Activated T-helper 2 cell treated with anti-CD3 and anti-CD28 coated beads, Interferon-gamma antibody, Interleukin-2, Interleukin-4, amounts not matched to agents 10 μg/mL and 5 μg/mL and 100 μg/mL, durations not matched to agents 14 hours and 24 hours and 36 hours (primary cell): ENCODE measurements at regions not wholly inside any gene's neighbourhood (a gene's known extent, or its start where the extent isn't known, plus 50 kb on each side); places are given as distances from the start of the nearest gene placed in this dataset.

Experiments
- DNase-seq: peaks from one replicate; pipeline ENCODE4 v3.0.0; 2021; ENCODE audit warnings: low spot score
- H3K27ac Mint-ChIP-seq: one replicate; pipeline ENCODE4 v1.8.0; 2021; ENCODE audit warnings: mixed read lengths
- H3K27me3 Mint-ChIP-seq: one replicate; pipeline ENCODE4 v1.8.0; 2021; ENCODE audit warnings: low read depth, mixed read lengths
- H3K36me3 Mint-ChIP-seq: one replicate; pipeline ENCODE4 v1.8.0; 2021; ENCODE audit warnings: low read depth, mixed read lengths
- H3K4me1 Mint-ChIP-seq: one replicate; pipeline ENCODE4 v1.8.0; 2021; ENCODE audit warnings: low read depth, mixed read lengths
- H3K4me3 Mint-ChIP-seq: one replicate; pipeline ENCODE4 v1.8.0; 2021; ENCODE audit warnings: low read depth, mild to moderate bottlenecking, moderate library complexity, mixed read lengths
- H3K9me3 Mint-ChIP-seq: one replicate; pipeline ENCODE4 v1.8.0; 2021; ENCODE audit warnings: mixed read lengths
- intact Hi-C: fragments of 100-400 bp; cut with micrococcal nuclease; formaldehyde crosslinking; loops from one replicate; pipeline ENCODE4 v1.15.1; 2023

DNA sequence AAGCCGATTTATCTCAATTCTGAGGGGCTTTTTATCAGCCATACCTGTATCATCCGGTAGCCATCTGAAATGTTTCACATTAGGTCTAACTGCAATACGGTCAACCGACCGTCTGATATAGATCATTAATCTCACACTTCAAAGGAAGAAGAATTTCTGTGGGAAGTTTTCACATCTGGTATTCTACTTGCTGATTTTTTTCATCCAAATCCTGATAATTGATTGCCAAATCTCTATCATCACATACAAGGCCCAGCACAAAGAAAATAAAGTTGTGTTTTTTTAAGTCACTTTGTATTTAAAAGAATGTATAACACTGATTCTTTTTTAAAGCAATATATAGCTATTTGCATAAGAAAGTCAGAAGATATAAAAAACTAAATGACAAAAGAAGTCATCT is 132.3 kb downstream of the DKK1 start:
- intact Hi-C loops: no loop called here
- Mint-ChIP-seq H3K36me3 (no peaks in the 10 kb centered on the region), H3K4me1 (no peaks in the 10 kb centered on the region), H3K27ac (no peak overlapping the region), H3K9me3 (no peaks in the 10 kb centered on the region), H3K4me3 (no peak overlapping the region), H3K27me3 (no peaks in the 10 kb centered on the region)
- no peak for DNase-seq

DNA sequence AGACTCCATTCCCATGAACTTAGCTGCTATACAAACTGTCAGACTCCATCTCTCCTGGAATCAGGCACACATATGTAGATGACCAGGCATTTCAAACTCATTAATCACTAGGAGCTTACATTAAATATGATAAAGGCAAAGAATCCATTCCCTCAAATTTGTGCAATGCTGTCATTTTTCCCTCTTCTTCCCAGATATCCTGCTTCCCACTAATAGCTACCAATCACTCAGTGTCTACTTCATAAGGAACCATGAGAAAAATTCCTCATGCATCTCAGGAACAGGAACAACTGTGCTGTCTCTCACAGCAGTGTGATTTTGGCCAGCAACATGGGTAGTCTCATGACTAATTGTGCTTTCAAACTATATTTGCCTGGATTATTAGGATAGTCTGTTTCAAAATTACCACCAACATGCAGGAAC is 133.9 kb downstream of the DKK1 start:
- no peak for DNase-seq
- no peaks in the 10 kb centered on the region for H3K27me3 Mint-ChIP-seq
- H3K36me3 Mint-ChIP-seq: no peaks in the 10 kb centered on the region
- intact Hi-C loops: no loop called here
- H3K4me3 Mint-ChIP-seq: no peak overlapping the region
- no peaks in the 10 kb centered on the region for H3K9me3 Mint-ChIP-seq
- H3K4me1 Mint-ChIP-seq: no peaks in the 10 kb centered on the region
- no peak overlapping the region for H3K27ac Mint-ChIP-seq

DNA sequence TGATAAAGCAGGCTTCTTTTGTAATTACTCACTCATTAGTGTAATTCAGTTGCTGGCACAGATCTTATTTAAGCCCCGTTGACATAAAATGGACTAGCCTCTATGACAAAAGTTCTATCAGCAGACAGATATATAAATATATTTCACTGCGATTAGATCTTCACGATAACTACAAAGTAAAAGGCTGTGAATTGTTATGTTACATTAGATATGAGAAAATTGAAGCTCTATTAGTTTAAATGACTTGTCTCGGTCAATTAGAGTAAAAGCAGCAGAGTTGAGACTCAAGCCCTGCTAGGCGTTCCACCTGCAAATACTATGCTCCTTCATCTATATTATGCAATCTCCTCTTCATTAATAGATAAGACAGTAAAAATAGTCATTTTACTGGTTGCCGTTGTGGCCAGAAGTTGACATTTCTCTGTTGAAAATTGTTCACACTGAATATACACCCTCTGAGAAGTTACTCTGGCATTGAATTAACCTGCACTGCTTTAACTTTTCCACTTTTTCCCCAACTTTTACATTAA is 136.7 kb downstream of the DKK1 start:
- H3K4me3 Mint-ChIP-seq: no peak overlapping the region
- no peaks in the 10 kb centered on the region for H3K9me3 Mint-ChIP-seq
- no peak overlapping the region for H3K27ac Mint-ChIP-seq
- no peaks in the 10 kb centered on the region for H3K36me3 Mint-ChIP-seq
- intact Hi-C loops: no loop called here
- no peak for DNase-seq
- no peaks in the 10 kb centered on the region for H3K4me1 Mint-ChIP-seq
- no peaks in the 10 kb centered on the region for H3K27me3 Mint-ChIP-seq

DNA sequence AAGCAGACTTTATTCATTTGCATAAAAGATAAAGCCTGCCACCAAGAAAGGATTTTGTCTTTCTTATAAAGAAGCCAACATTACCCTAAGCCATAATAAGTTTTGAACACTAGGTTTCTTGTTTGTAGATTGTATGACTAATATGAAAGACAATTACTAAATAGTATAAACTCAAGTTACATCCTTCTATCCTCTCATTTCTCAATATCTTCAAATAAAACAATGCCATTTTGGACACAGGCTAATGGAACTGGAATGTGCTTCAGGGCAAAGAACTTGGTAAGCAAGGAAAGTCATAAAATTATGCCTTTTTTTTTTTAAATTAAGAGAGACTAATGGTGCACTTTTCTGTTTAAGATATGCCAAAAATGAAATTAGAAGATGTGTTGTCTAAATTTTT is 137.7 kb downstream of the DKK1 start:
- no peaks in the 10 kb centered on the region for H3K36me3 Mint-ChIP-seq
- no peaks in the 10 kb centered on the region for H3K27me3 Mint-ChIP-seq
- H3K4me3 Mint-ChIP-seq: no peak overlapping the region
- no peaks in the 10 kb centered on the region for H3K4me1 Mint-ChIP-seq
- DNase-seq: no peak
- H3K27ac Mint-ChIP-seq: no peak overlapping the region
- H3K9me3 Mint-ChIP-seq: no peaks in the 10 kb centered on the region
- intact Hi-C loops: no loop called here

DNA sequence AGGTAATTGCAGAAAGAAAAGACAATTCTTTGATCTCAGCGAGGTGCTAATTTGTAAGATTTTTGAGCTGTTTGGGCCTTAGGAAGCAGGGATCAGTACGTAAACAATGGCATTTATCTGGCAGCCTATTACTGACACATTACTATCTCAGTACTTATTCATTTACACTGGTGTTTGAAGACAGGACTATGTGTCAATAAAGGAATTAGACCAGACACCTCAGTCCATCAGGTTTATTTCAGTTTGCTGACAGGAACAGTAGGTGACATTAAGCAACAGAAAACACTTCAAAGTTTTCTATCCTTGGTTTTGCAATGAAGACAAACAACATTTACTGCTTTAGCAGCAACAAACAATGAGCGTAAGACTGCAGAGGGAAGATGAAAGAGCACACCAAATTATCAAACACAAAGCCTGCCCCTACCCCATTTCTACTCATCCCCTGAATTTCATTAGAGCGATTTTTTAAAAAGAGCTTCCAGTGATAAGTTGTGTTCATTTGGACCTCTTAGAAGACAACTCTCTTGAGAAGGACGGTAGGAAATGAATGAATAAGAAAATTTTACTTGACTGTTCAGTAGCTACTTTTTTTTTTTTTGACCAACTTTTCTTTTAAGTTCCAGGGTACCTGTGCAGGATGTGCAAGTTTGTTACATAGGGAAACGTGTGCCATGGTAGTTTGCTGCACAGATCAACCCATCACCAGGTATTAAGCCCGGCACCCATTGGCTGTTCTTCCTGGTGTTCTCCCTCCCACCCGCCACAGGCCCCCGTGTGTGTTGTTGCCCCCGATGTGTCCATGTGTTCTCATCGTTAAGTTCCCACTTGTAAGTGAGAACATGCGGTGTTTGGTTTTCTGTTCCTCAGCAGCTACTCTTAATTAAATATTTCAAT is 138.8 kb downstream of the DKK1 start:
- no peak overlapping the region for H3K27ac Mint-ChIP-seq
- no peaks in the 10 kb centered on the region for H3K36me3 Mint-ChIP-seq
- intact Hi-C loops: no loop called here
- DNase-seq: no peak
- no peaks in the 10 kb centered on the region for H3K27me3 Mint-ChIP-seq
- H3K9me3 Mint-ChIP-seq: no peaks in the 10 kb centered on the region
- H3K4me1 Mint-ChIP-seq: no peaks in the 10 kb centered on the region
- H3K4me3 Mint-ChIP-seq: no peak overlapping the region

GRCh38 chr10:52453501-52453900 is 139.4 kb downstream of the DKK1 start:
- H3K4me1 Mint-ChIP-seq: no peaks in the 10 kb centered on the region
- intact Hi-C loops: no loop called here
- H3K27ac Mint-ChIP-seq: no peak overlapping the region
- H3K36me3 Mint-ChIP-seq: no peaks in the 10 kb centered on the region
- H3K27me3 Mint-ChIP-seq: no peaks in the 10 kb centered on the region
- H3K4me3 Mint-ChIP-seq: no peak overlapping the region
- no peak for DNase-seq
- no peaks in the 10 kb centered on the region for H3K9me3 Mint-ChIP-seq

DNA sequence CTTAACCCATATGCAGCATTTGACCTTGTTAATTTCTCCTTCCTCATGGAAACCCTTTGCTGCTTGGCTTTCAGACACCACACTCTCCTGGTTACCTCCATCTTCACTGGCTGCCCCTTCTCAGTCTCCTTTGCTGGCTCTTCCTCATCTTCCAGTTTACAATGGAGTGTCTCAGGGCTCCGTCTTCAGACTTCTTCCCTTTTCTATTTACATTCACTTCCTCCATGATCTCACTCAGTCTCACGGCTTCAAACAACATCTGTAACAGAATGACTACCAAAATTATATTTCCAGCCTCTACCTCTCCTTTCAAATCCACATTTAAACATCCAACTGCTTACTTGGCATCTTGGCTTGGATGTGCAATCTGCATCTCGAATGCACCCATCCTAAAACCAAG is 140.4 kb downstream of the DKK1 start:
- Mint-ChIP-seq H3K9me3 (no peaks in the 10 kb centered on the region), H3K4me1 (no peaks in the 10 kb centered on the region), H3K27ac (no peak overlapping the region), H3K27me3 (no peaks in the 10 kb centered on the region), H3K36me3 (no peaks in the 10 kb centered on the region), H3K4me3 (no peak overlapping the region)
- no peak for DNase-seq
- intact Hi-C loops: no loop called here

GRCh38 chr10:52455098-52455497 is 141.0 kb downstream of the DKK1 start:
- Mint-ChIP-seq H3K36me3 (no peaks in the 10 kb centered on the region), H3K4me3 (no peak overlapping the region), H3K9me3 (no peaks in the 10 kb centered on the region), H3K4me1 (no peaks in the 10 kb centered on the region), H3K27me3 (no peaks in the 10 kb centered on the region), H3K27ac (no peak overlapping the region)
- intact Hi-C loops: no loop called here
- DNase-seq: no peak

DNA sequence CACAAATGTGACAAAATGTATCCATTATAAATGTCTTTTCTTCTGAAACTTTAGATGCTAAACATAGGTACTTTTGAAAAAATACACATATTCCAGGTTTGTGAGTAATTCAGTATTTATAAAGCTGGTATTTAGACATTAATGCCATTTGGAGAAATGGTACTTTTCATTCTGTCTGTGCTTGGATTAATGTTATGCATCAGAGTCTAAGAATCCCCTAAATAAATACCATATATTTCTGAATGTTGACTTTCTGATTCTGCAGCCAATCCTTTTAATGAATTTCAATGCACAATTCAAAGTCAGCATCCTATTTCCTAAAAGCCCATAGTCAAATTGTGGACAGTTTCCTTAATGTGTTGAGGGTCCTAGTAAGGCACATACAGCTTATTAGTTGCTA is 145.0 kb downstream of the DKK1 start:
- no peak for DNase-seq
- Mint-ChIP-seq H3K4me1 (no peaks in the 10 kb centered on the region), H3K4me3 (no peak overlapping the region), H3K27me3 (no peaks in the 10 kb centered on the region), H3K9me3 (no peaks in the 10 kb centered on the region), H3K27ac (no peak overlapping the region), H3K36me3 (no peaks in the 10 kb centered on the region)
- intact Hi-C loops: no loop called here

DNA sequence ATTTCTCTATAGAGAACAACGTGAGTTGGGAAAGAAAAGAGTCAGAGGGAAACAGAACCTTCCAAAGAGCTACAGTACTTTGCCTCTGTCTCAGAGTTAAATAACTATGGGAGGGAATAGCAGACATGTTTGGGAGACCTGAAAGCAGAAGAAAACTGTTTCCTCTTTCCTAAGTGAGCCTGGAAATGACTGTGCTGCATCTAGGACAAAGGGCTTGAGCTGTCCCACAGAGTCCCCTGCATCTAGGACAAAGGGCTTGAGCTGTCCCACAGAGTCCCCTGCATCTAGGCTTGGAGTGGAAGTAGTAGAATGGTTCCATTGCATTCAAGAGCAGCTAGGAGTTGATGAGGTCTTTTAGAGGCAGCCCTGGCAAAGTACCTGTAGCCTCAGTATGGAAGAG is 149.7 kb downstream of the DKK1 start:
- no peak for DNase-seq
- no peaks in the 10 kb centered on the region for H3K9me3 Mint-ChIP-seq
- H3K27me3 Mint-ChIP-seq: no peaks in the 10 kb centered on the region
- intact Hi-C loops: no loop called here
- no peak overlapping the region for H3K27ac Mint-ChIP-seq
- H3K4me1 Mint-ChIP-seq: no peaks in the 10 kb centered on the region
- no peak overlapping the region for H3K4me3 Mint-ChIP-seq
- no peaks in the 10 kb centered on the region for H3K36me3 Mint-ChIP-seq

DNA sequence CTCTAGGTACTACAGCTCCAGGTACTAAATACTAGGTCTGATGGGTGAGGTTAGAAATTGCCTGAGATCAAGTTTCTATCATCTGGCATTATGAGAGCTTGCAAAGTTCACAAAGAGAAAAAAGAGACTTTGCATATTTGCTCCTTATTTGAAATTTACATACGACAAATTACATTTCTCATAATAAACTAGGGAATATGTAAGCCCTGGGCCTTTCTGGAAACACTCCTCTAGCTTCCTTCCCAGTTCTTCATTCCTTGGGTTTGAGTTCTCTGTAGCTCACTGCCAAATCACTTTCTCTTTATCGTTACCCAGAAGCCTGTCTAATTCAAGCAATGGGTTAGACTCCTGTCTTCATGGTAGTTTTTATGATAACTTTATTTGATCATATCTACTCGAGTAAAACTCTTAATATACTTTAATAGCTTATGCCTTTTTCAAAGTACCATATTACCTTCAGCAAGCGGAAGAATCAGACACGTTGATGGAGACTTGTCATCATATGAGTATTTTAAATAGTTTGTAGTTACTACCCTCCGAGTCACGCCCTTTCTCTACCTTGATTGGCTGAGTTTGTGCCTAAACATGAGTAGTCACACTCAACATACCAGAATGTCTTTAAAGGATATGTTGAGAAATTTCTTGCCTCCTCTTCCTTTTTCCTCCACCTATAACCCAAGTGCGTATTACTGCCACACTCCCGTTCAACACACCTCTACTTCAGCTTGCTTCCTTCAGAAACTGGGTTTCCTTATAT is 150.5 kb downstream of the DKK1 start:
- Mint-ChIP-seq H3K27ac (no peak overlapping the region), H3K27me3 (no peaks in the 10 kb centered on the region), H3K4me3 (no peak overlapping the region), H3K36me3 (no peaks in the 10 kb centered on the region), H3K9me3 (no peaks in the 10 kb centered on the region), H3K4me1 (no peaks in the 10 kb centered on the region)
- intact Hi-C loops: no loop called here
- no peak for DNase-seq

GRCh38 chr10:52465202-52465601 is 151.1 kb downstream of the DKK1 start:
- Mint-ChIP-seq H3K4me1 (no peaks in the 10 kb centered on the region), H3K9me3 (no peaks in the 10 kb centered on the region), H3K27ac (no peak overlapping the region), H3K27me3 (no peaks in the 10 kb centered on the region), H3K36me3 (no peaks in the 10 kb centered on the region), H3K4me3 (no peak overlapping the region)
- intact Hi-C loops: no loop called here
- no peak for DNase-seq

DNA sequence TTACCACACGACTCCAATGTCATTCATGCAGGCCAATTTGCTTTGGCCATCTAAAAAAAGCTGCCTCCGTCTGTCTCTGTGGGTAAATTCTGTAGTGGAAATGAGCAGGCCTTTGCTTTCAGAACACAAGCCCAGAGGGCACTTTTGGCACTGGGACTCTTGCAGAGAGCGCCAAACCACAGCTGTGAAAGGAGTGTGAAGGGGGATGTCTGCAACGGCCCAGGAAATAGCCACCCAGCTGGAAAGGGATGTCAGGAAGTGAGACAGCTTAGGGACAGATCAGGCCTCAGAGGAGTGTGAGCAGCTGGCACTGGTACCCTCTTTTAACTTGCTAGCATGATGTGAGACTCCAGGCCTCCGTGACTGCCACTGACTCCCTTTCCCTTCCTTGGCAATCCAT is 152.4 kb downstream of the DKK1 start:
- Mint-ChIP-seq H3K4me3 (no peak overlapping the region), H3K4me1 (no peaks in the 10 kb centered on the region), H3K27ac (no peak overlapping the region), H3K9me3 (no peaks in the 10 kb centered on the region), H3K27me3 (no peaks in the 10 kb centered on the region), H3K36me3 (no peaks in the 10 kb centered on the region)
- DNase-seq: no peak
- intact Hi-C loops: no loop called here
